ENCODE measurements at regions not wholly inside any gene's neighbourhood (a gene's known extent, or its start where the extent isn't known, plus 50 kb on each side); places are given as distances from the start of the nearest gene placed in this dataset.

- TF ChIP-seq FOXA1 (IDR thresholded peaks at IDR 0.05) (no peak), RXRA (IDR thresholded peaks at IDR 0.05) (no peak), JUND (IDR thresholded peaks at IDR 0.05) (no peak), ATF3 (IDR thresholded peaks at IDR 0.05) (no peak), FOXA2 (IDR thresholded peaks at IDR 0.05) (no peak), GABPA (IDR thresholded peaks at IDR 0.05 in 1 of 2, conservative IDR thresholded peaks at IDR 0.05 in 1 of 2) (no peak), EGR1 (IDR thresholded peaks at IDR 0.05; ENCODE audit: low read depth in 2 of 2) (no peak), ZBTB33 (IDR thresholded peaks at IDR 0.05) (no peak), MAX (IDR thresholded peaks at IDR 0.05) (no peak), HNF4A (conservative IDR thresholded peaks at IDR 0.05) (no peak), NR2F2 (IDR thresholded peaks at IDR 0.05) (no peak)
- peaks cover 0 to 1% (median 0%) of the 10 kb centered on the region in 4 donors for H3K9me3 ChIP-seq (ENCODE audit: control insufficient read depth in 4 of 4, low read length in 3 of 4)
- H3K27me3 ChIP-seq (ENCODE audit: control insufficient read depth in 4 of 4, insufficient read depth in 4 of 4, low read length in 3 of 4): peaks cover 0 to 3% (median 0%) of the 10 kb centered on the region in 4 donors
- no peak overlapping the region for H3K27ac ChIP-seq (ENCODE audit: low read depth in 1 of 2, low read length in 2 of 2)
- H3K36me3 ChIP-seq (ENCODE audit: control insufficient read depth in 4 of 4, insufficient read depth in 3 of 4, low read depth in 1 of 4, low read length in 3 of 4): no peaks in the 10 kb centered on the region
- no peak for DNase-seq (ENCODE audit: low spot score)
- no peak overlapping the region for H3K4me3 ChIP-seq (ENCODE audit: low read depth in 1 of 3, low read length in 3 of 3)
- H3K4me1 ChIP-seq (ENCODE audit: control insufficient read depth in 4 of 4, insufficient read depth in 4 of 4, low read length in 3 of 4): no peaks in the 10 kb centered on the region
- no peak overlapping the region for H3K9ac ChIP-seq (ENCODE audit: low read depth in 1 of 2, low read length in 2 of 2)
- 97% methylated on average over 2 of the region's 2 CpGs for WGBS
Observed at GRCh38 chr14:61968207-61968606, 206.0 kb downstream of the SNAPC1 start.

- WGBS: 74% methylated on average over 3 of the region's 3 CpGs
- H3K27me3 ChIP-seq (ENCODE audit: control insufficient read depth in 4 of 4, insufficient read depth in 4 of 4, low read length in 3 of 4): peaks cover 0 to 3% (median 0%) of the 10 kb centered on the region in 4 donors
- H3K36me3 ChIP-seq (ENCODE audit: control insufficient read depth in 4 of 4, insufficient read depth in 3 of 4, low read depth in 1 of 4, low read length in 3 of 4): no peaks in the 10 kb centered on the region
- no peak for DNase-seq (ENCODE audit: low spot score)
- H3K9me3 ChIP-seq (ENCODE audit: control insufficient read depth in 4 of 4, low read length in 3 of 4): peaks cover 0 to 8% (median 0%) of the 10 kb centered on the region in 4 donors
- no peak overlapping the region for H3K27ac ChIP-seq (ENCODE audit: low read depth in 1 of 2, low read length in 2 of 2)
- no peak for TF ChIP-seq GABPA (IDR thresholded peaks at IDR 0.05 in 1 of 2, conservative IDR thresholded peaks at IDR 0.05 in 1 of 2)
- no peak for TF ChIP-seq HNF4A (conservative IDR thresholded peaks at IDR 0.05)
- no peak for TF ChIP-seq REST (IDR thresholded peaks at IDR 0.05)
- TF ChIP-seq RXRA (IDR thresholded peaks at IDR 0.05): no peak
- TF ChIP-seq FOXA1 (IDR thresholded peaks at IDR 0.05): no peak
- TF ChIP-seq ZBTB33 (IDR thresholded peaks at IDR 0.05): no peak
- no peak for TF ChIP-seq MAX (IDR thresholded peaks at IDR 0.05)
- no peak for TF ChIP-seq RAD21 (IDR thresholded peaks at IDR 0.05)
- no peak for TF ChIP-seq JUND (IDR thresholded peaks at IDR 0.05)
- no peak for TF ChIP-seq ATF3 (IDR thresholded peaks at IDR 0.05)
- TF ChIP-seq TAF1 (conservative IDR thresholded peaks at IDR 0.05): no peak
- TF ChIP-seq EGR1 (IDR thresholded peaks at IDR 0.05; ENCODE audit: low read depth in 2 of 2): no peak
- TF ChIP-seq FOXA2 (IDR thresholded peaks at IDR 0.05): no peak
- TF ChIP-seq CTCF (IDR thresholded peaks at IDR 0.05; ENCODE audit: low read depth, low read length, missing input control): no peak
- H3K4me3 ChIP-seq (ENCODE audit: low read depth in 1 of 3, low read length in 3 of 3): no peak overlapping the region
- H3K4me1 ChIP-seq (ENCODE audit: control insufficient read depth in 4 of 4, insufficient read depth in 4 of 4, low read length in 3 of 4): no peaks in the 10 kb centered on the region
- no peak overlapping the region for H3K9ac ChIP-seq (ENCODE audit: low read depth in 1 of 2, low read length in 2 of 2)
Observed at GRCh38 chr14:61972711-61973110, 210.5 kb downstream of the SNAPC1 start.
